Epidermal melanocyte (primary cell): ENCODE measurements at regions not wholly inside any gene's neighbourhood (a gene's known extent, or its start where the extent isn't known, plus 50 kb on each side); places are given as distances from the start of the nearest gene placed in this dataset.
A peak's percentile ranks its signal among the peaks of the same experiment; 100 is the strongest.

Experiments used
- DNase-seq: peaks from one replicate; pipeline ENCODE4 v3.0.0; 2011; ENCODE audit warnings: low spot score; ENCODE audit not compliant: insufficient read length

GRCh38 chr3:72263223-72263990, 478.5 kb upstream of the PROK2 start:
- no peak for DNase-seq

GRCh38 chr3:72262736-72263135, 477.8 kb upstream of the PROK2 start:
- no peak for DNase-seq

DNA sequence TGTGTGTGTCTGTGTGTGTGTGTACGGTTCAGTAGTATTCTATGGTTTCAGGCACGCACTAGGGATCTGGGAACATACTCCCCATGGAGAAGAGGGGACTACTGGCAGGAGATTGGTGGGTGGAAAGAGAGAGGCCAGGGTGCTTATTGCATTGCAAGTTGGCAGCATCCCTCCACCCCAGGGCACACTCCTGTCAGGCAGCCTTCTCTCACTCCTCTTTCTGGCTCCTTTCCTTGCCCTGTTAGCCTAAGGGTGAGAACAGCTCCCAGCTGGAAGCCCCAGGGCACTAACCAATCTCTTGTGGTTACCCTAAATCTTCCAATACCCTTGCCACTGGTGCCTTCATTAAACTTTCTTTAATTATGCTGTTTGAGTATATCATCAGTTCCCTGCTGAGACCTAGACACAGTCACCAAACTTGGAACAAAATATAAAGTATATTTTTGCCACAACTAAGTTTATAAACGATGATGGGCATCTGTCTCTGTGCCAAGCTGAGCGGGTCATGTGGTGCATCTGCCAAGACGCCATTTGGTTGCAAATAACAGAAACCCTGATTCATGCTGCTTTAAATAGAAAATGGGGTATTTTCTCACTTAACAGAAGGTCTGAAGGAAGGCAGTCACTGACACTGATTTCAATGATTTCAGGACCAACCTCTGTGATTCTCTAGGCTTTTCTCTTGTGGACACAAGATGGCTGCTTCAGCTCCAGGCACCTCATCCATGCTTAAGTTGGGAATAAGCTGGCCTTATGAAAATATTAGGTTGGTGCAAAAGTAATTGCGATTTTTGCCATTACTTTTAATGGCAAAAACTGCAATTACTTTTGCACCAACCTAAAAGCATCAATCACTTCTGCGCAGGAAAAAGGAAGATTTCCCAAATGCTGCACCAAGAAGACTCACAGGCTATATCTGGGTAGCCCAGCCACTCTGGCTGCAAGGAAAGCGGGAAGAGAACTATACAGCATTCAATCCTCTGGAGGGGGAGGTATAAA, 476.9 kb upstream of the PROK2 start:
- no peak for DNase-seq

DNA sequence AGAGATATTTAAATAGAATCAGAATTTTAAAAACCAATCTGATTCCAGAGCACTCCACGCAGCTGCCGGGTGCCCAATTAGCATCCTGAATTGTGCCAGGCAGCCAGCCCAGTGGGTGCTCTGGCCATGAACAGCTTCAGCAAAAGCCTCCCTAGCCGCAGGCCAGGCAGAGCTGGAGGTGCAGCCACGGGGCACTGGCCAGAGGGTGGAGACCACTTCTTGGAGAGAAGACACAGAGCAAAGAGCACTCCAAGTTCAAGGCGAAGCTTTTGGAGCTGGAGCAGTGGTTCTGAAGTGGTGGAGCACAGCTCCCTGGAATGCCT, 475.6 kb upstream of the PROK2 start:
- DNase-seq = no peak

DNA sequence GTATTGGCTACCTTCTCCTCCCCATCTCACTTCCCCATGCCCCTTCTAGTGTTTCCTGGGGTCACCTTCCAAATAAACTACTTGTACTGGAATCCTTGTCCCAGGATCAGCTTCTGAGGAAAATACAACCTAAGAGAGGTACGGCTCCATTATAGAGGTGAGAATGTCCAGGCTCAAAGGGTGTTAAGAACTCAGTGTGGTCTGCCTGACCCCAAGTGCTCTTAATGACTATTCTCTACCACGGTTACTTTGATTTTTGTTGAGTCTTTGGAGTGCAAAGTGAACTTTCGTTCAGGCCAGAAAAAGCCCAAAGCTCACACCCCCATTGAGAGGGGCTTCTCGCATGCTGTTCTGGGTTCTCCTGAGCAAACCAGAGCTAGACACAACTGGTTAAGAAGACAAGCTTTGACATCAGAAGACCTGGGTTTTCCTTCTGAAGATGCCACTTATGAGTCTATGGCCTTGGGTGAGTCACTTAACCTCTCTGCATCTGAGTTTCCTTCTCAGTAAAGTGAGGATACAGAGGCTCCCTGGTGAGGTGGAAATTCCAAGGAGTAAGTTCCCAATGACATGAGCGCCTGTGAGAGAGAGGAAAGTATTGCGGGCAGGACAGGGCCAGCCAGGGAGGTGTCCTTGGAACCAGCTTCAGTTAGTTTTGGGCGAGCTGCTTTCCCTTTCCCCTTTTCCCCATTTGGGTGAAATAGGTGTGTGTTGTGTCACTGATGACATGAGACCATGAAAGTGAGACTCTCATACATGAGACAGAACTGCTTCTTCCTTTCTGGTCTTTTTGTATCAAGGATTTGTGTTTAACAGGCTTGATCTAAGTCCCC, 475.0 kb upstream of the PROK2 start:
- no peak for DNase-seq

- no peak for DNase-seq
Measured at GRCh38 chr3:72258361-72259141, 473.6 kb upstream of the PROK2 start.

DNA sequence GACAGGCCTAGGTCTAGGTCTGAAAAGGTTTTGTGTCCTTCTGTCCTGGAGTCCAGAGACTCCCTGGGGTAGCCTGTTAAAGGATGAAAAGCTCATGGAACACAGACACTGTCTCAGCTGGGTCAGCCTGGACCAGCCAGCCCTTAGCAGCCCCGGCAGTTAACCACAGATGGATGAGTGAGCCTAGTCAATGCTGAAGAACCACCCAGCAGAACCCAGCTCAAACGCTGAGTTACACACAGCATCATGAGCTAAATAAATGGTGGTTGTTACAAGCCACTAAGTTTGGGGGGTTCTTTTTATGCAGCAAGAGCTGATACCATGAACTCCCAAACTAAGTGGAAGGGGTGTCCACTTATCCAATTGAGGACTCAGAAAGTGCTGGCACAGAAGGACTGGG, 472.8 kb upstream of the PROK2 start:
- no peak for DNase-seq

- no peak for DNase-seq
Measured at GRCh38 chr3:72257203-72257602, 472.3 kb upstream of the PROK2 start.

DNA sequence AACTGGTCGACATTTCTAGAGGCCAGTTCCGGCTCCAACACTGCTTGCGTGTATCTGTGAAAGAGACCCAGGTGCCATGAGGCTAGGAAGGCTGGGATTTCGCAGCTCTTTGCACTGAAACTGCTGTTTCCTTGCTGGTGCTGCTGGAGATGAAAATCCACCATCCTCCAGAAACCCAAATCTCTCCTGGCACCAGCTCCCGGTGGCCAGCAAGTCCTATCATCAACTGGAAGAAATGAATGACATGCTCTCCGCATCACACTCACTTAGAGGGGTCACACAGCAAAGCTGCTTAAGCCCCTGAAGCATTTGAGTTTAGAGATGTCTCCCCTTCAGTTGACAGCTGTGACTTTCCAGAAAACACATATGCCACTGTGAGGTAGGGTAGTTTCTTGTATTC, 471.8 kb upstream of the PROK2 start:
- no peak for DNase-seq

DNA sequence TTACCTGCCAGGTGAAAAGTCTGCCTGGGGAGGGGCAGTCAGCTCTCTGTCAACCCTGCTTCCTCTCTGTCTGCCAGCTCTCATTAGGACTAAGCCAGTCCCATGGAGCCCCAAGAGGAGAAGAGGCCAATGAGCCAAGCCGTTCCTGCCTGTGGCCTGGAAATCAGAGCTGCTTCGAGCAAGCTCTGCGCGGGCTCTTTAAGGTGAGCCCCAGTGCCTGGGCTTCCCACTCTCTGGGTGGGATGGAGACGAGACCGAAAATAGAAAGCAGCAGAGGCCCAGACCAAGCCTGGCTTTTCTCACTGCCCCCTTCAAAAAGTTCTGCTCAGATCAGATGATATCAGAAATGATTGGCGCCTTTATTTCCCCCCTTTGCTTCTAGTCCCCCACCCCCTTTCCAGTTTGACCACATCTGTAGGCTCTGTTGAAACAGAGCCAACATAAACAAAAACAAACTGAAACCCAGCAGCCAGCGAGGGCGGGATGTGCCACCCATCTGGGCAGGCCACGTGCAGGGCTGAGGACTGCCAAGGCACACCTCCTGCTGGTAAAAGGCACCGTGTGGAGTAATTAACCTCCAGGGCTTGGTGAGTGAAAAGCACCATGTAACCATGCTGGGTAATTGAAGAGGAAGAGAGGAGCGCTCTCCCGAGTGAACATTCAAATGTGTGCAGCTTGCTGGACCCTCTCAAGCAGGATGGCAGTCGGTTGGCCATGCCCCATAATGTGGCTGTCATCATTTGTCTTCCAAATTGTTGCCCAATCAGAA, 471.0 kb upstream of the PROK2 start:
- no peak for DNase-seq

GRCh38 chr3:72255191-72255590, 470.2 kb upstream of the PROK2 start:
- peak; percentile 45 for DNase-seq

GRCh38 chr3:72254483-72254882, 469.5 kb upstream of the PROK2 start:
- no peak for DNase-seq

- DNase-seq = no peak
Measured at GRCh38 chr3:72250725-72251124, 465.8 kb upstream of the PROK2 start.

DNA sequence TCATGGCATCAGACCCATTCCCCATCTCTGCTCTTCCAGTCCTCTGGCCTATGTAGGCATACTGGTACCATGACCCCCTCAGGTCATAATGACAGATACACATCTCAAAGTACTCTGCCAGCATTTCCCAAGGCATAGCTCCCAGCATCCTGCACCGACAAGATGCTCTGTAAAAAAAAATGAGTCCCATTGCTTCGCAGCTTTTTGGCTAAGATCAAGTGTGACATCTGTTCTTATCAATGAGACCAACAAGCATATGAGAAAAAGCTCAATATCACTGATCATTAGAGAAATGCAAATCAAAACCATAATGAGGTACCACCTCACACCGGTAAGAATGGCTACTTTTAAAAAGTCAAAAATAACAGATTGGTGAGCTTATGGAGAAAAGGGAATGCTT, 463.9 kb upstream of the PROK2 start:
- no peak for DNase-seq

- no peak for DNase-seq
Measured at GRCh38 chr3:72248389-72248761, 463.4 kb upstream of the PROK2 start.

DNA sequence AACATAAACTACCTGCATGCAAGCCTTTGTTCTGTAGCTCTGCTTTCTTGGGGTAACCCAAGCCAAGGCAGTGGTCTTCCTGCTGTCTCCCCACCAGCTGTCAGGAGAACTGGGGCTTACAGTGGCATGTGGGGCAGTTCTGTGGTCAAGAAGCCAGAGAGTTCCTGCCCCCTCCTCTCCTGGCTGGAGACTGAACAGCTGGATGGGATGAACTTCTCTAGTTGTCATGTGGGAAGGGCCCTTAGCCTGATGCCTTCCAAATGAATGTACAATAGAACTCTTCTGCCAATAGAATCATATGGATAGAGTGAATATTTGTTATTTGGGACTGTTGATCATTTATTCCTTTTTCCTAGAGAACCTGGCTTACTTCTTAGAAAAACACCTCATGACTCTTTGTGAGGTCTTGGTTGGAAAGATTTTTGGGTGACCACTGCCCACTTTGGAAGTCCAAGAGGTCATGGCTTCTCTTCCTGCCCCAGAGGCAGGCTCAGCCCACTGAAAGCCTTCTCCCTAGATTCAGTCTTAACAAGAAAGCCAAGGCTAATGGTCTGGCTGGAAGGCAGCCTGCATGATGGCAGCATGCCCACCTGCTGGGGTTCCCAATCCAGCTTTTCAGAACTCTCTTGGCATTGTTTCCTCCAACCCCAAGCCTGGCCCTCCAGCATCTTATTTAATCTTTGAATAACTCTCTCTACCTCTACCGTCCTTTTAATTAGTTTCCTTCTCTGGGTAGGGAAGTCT, 462.9 kb upstream of the PROK2 start:
- no peak for DNase-seq

DNA sequence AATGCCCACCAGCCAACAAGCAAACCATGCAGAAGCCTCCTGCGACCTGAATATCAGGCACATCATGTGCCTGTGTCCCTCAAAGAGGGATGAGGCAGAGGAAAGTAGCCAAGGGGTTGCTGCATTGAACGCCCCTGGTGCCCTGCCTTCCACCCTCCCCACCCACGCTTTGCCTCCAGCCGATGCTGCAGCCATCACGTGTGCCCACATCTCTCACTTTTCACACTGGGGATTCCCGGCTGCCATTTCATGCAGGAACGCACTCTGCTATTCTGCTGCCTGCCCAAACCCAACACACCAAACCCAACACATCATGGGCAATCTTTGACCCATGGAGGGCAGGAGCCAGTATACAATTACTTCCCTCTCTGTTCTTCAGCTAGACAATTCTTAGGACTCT, 462.2 kb upstream of the PROK2 start:
- DNase-seq = no peak

GRCh38 chr3:72246685-72247084, 461.7 kb upstream of the PROK2 start:
- DNase-seq = no peak

DNA sequence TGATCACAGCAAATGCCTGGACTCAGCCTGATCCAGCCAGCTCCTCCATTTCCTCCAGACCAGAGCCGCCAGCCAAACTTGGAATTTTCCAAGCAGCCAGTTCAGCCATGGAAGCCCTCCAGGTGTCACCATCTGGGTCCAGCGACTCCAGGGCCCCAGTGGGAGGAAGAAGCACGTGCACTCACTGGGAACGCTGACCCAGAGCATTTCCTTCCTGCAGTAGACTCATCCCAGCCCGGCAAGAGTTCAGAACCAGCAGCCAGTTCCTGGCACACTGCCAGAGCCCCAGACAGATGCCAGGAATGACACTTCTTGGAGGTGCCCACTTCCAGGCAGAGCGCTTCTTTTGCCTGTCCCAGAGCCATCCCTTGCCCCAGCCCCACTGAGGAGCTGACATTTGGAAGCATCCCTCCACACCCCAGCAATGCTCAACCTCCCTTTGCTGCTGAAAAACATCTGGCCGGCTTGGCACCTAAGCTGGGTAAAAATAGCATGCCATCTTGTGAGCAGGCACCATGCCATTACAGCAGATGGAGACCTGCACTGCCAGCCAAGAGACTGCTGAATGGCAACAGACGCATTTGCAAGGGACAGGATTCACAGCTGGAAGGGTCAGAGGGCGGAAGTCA, 460.3 kb upstream of the PROK2 start:
- DNase-seq = no peak
